ENCODE measurements at regions not wholly inside any gene's neighbourhood (a gene's known extent, or its start where the extent isn't known, plus 50 kb on each side); places are given as distances from the start of the nearest gene placed in this dataset.

DNA sequence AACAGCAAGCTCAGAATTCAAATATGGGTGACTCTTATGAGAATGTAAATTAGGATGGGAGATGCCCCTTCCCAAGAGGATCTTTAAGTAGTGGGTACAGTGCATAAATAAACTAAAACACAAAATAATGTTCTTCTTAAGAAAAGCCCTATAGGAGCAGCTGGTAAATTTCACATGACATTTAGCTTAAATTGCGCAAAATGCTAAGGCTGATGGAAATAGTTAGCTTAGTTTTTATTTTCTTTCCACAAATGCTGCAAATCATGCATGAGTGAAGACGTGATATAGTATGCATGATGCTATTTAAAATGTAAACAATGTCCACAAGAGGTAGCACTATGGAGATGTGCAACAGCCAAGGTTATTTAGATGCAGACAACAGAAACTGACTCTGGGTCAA, 328.1 kb downstream of the ATP23 start:
- Histone ChIP-seq H3K27me3 (0 out of 2 replicates have a peak, but pooled peaks cover 4% of the 10 kb centered on the region), H3K36me3 (no peaks in the 10 kb centered on the region)
- TF ChIP-seq, protein P1, sequence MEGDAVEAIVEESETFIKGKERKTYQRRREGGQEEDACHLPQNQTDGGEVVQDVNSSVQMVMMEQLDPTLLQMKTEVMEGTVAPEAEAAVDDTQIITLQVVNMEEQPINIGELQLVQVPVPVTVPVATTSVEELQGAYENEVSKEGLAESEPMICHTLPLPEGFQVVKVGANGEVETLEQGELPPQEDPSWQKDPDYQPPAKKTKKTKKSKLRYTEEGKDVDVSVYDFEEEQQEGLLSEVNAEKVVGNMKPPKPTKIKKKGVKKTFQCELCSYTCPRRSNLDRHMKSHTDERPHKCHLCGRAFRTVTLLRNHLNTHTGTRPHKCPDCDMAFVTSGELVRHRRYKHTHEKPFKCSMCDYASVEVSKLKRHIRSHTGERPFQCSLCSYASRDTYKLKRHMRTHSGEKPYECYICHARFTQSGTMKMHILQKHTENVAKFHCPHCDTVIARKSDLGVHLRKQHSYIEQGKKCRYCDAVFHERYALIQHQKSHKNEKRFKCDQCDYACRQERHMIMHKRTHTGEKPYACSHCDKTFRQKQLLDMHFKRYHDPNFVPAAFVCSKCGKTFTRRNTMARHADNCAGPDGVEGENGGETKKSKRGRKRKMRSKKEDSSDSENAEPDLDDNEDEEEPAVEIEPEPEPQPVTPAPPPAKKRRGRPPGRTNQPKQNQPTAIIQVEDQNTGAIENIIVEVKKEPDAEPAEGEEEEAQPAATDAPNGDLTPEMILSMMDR (IDR thresholded peaks at IDR 0.05; ENCODE audit: low read depth, low read length): no peak

DNA sequence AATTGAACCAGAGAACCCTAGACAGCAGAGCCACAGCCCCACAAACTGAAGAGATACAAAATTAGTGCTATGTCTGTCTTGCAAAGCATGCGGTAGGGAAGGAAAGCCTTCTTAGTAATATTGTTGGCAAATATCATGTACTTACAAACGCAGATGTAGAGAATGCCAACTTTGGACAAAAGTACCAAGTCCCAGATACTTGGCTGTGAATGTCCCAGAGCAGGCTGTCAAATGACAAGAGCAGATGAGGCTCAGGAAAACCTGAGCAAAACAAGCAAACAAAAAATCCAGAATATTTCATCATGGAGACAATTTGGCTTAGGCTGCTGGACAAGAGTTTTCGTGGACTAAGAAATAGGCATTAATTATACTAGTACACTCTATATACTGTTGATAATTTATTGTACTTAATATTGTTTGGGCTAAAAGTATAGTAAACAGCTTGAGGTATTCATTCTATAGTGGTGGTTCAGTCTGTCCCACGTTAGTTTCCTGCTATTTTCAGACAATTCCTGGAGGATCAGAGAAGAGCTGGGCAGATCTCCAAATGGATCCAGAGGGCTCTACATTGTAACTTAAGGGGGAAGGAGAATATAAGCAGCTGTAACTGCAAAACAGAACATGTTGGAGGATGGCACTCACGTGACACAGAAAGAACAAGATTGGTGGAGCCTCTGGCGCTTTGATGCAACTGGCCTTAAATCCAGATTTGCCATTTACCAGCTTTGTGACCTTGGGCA, 329.8 kb downstream of the ATP23 start:
- Histone ChIP-seq H3K9me3 (no peaks in the 10 kb centered on the region), H3K4me1 (no peaks in the 10 kb centered on the region), H3K27me3 (no peaks in the 10 kb centered on the region), H3K4me3 (ENCODE audit: low read depth, low read length) (no peak overlapping the region), H3K36me3 (no peaks in the 10 kb centered on the region)
- DNase-seq: no peak
- TF ChIP-seq, protein P1 (IDR thresholded peaks at IDR 0.05; ENCODE audit: low read depth, low read length): no peak

More for the DNA sequence above, 328.1 kb downstream of the ATP23 start:
- no peak overlapping the region for H3K4me3 ChIP-seq (ENCODE audit: low read depth, low read length)
- DNase-seq: no peak
- H3K9me3 ChIP-seq: no peaks in the 10 kb centered on the region
- H3K4me1 ChIP-seq: no peaks in the 10 kb centered on the region

DNA sequence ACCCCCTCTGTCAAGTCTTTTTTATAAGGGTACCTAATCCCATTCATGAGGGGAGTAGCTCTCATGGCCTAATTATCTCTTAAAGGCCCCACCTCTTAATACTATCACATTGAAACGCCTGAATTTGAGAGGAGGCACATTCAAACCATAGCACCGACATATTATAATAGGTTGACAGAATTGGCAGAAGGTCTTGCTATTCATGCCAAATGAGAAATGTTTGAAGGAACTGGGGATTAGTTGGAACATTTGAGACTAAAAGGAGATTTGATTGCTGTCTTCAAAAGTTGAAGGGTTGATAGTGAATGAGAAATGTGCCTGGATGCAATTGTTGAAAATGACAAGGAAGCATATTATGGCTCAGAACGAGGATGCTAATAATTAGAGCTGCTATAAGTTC, 331.1 kb downstream of the ATP23 start:
- Histone ChIP-seq H3K27me3 (no peaks in the 10 kb centered on the region), H3K4me1 (no peaks in the 10 kb centered on the region), H3K36me3 (no peaks in the 10 kb centered on the region), H3K4me3 (ENCODE audit: low read depth, low read length) (no peak overlapping the region), H3K9me3 (no peaks in the 10 kb centered on the region)
- TF ChIP-seq, protein P1 (IDR thresholded peaks at IDR 0.05; ENCODE audit: low read depth, low read length): no peak
- no peak for DNase-seq

DNA sequence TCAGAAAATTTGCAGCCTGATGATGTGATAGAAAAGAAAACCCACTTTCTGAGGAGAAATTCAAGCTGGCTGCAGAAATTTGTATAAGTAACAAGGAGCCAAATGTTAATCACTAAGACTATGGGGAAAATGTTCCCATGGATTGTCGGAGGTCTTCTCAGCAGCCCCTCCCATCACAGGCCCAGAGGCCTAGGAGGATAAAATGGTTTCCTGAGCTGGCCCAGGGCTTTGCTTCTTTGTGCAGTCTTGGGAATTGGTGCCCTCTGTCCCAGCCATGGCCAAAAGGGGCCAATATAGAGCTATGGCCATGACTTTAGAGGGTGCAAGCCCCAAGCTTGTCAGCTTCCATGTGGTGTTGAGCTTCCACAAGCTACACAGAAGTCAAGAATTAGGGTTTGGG, 335.9 kb downstream of the ATP23 start:
- Histone ChIP-seq H3K36me3 (no peaks in the 10 kb centered on the region), H3K4me3 (ENCODE audit: low read depth, low read length) (no peak overlapping the region), H3K9me3 (no peaks in the 10 kb centered on the region), H3K4me1 (no peaks in the 10 kb centered on the region), H3K27me3 (no peaks in the 10 kb centered on the region)
- TF ChIP-seq, protein P1 (IDR thresholded peaks at IDR 0.05; ENCODE audit: low read depth, low read length): no peak
- no peak for DNase-seq

DNA sequence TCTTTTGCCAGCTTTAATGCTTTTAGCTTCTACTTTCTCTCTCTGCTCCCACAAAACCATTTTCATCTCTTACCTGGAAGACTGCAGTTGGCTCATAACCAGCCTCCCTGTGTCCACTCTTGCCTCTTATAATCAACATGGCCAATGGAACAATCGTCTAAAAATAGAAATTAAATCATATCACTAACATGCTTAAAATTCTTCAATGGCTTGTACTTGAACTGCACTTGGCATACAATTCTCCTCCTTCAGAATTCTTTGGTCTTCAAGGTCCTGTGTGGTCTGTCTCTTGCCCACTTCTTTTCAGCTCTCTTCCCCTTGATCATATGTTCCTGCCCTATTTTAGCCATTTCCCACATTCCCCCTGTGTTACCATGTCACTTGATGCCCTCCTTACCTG, 342.2 kb downstream of the ATP23 start:
- TF ChIP-seq, protein P1 (IDR thresholded peaks at IDR 0.05; ENCODE audit: low read depth, low read length): no peak
- Histone ChIP-seq H3K9me3 (no peaks in the 10 kb centered on the region), H3K36me3 (no peaks in the 10 kb centered on the region), H3K27me3 (no peaks in the 10 kb centered on the region), H3K4me1 (no peaks in the 10 kb centered on the region), H3K4me3 (ENCODE audit: low read depth, low read length) (no peak overlapping the region)
- DNase-seq: no peak

DNA sequence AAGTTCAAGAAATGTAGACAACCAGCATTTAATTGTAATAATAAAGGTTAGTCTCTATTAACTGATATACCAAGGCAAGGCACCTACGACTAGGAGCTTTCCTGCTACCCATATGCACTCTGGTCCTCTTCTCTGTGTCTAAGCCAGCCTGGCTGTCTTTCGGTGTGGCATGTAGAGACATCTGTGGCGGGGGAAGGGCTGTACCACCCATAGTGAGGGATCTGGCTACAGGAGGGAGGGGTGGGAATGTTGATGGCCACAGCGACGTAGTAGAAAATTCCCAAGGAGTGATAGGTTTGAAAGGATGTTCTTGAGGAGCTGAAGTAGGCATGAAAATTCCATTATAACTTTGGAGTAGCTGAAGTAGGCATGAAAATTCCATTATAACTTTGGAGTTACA, 344.2 kb downstream of the ATP23 start:
- H3K9me3 ChIP-seq: no peaks in the 10 kb centered on the region
- TF ChIP-seq, protein P1 (IDR thresholded peaks at IDR 0.05; ENCODE audit: low read depth, low read length): no peak
- H3K27me3 ChIP-seq: no peaks in the 10 kb centered on the region
- no peak overlapping the region for H3K4me3 ChIP-seq (ENCODE audit: low read depth, low read length)
- H3K36me3 ChIP-seq: no peaks in the 10 kb centered on the region
- no peak for DNase-seq
- H3K4me1 ChIP-seq: no peaks in the 10 kb centered on the region

Data from BE2C (cell line).